ENCODE measurements at regions not wholly inside any gene's neighbourhood (a gene's known extent, or its start where the extent isn't known, plus 50 kb on each side); places are given as distances from the start of the nearest gene placed in this dataset.
"Not testable (repeated sequence)": the region's sequence is repeated elsewhere in the genome, so short reads cannot be mapped to it uniquely, and the experiment has no call there.

DNA sequence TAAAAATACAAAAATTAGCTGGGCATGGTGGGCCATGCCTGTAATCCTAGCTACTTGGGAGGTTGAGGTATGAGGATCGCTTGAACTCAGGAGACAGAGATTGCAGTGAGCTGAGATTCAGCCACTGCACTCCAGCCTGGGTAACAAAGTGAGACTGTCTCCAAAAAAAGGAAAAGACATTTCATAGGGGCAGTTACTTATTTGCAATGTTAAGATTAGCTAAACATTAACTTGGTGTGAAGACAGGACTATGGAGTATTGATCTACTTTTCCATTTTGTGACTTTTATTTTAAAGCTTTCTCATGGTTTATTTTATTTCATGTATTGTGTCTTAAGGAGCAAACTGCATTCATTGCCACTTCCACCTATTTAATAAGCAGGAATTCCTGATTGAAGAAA, 153.0 kb downstream of the UTRN start:
- no peak for DNase-seq

DNA sequence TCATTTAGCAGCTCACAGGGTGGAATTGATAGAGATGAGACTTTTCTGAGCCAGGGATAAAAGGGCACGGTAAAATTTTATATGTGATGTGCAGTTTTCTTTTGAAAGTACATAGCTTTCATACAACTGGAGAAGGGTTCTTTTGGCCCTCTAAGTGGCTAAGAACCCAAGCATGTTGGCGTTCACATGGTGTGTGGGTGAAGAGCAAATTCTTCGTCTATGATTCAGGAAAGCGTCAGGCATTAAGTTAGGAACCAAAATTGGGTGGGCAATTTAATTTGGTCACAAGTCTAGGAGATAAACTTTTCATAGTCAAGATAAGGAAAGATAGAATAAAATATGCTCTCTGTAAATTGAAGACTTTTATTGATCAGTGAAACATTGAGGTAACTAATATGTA, 153.9 kb downstream of the UTRN start:
- no peak for DNase-seq

DNA sequence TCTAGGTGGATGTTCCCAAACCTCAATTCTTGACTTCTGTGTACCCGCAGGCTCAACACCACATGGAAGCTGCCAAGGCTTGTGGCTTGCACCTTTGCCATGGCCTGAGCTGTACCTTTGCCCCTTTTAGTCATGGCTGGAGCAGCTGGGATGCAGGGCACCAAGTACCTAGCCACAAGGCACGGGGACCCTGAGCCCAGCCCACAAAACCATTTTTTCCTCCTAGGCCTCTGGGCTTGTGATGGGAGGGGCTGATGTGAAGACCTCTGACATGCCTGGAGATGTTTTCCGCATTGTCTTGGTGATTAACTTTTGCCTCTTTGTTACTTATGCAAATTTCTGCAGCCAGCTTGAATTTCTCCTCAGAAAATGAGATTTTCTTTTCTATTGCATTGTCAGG, 156.7 kb downstream of the UTRN start:
- not testable (repeated sequence) for DNase-seq

DNA sequence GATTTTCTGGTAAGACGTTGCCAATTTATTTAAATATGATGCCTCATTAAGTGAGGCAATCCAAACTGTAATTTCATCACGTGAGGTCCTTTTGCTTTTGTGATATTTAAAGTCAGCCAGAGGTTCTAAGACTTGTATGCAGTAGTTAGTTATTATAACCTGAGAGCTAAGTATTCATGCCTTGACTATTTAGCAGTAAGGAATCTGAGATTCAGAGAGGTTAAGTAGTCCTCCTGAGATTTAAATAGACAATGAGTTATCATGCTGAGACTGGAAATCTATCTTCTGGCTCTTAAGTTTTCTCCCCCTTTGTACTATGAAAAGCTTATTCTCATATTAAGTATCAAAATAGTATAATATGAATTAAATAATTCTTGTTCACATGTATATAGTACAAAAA, 158.0 kb downstream of the UTRN start:
- DNase-seq, result no peak

DNA sequence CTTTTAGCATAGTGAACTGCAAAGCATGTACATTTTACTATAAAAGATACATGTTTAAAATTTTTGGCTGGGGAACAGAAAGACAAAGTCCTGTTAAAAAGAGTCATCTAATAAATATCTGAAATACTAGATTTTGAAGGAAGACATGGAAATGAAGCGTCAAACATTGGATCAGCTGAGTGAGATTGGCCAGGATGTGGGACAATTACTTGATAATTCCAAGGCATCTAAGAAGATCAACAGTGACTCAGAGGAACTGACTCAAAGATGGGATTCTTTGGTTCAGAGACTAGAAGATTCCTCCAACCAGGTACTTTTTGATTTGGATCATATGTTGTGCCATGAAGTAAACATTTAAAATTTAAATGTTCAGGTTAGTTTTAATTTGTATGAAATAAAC, 162.3 kb downstream of the UTRN start:
- no peak for DNase-seq

DNA sequence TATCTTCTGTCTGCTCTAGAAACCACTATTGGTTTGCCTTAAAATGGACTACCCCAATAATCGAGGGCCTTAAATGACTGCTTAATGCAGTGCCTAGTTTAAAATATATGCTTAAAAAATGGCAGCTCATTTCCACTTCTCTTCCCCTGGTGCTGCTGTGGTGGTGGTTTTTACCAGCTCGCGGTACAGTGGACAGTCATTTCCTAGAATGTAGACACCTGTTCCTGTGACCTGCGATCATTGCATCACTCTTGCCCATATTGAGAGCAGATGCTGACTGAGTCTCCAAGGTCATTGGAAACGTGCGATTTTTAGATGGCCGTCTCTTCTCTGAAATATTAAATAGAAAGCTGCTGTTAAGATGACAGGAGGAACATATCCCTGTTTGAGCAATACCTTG, 164.1 kb downstream of the UTRN start:
- no peak for DNase-seq

DNA sequence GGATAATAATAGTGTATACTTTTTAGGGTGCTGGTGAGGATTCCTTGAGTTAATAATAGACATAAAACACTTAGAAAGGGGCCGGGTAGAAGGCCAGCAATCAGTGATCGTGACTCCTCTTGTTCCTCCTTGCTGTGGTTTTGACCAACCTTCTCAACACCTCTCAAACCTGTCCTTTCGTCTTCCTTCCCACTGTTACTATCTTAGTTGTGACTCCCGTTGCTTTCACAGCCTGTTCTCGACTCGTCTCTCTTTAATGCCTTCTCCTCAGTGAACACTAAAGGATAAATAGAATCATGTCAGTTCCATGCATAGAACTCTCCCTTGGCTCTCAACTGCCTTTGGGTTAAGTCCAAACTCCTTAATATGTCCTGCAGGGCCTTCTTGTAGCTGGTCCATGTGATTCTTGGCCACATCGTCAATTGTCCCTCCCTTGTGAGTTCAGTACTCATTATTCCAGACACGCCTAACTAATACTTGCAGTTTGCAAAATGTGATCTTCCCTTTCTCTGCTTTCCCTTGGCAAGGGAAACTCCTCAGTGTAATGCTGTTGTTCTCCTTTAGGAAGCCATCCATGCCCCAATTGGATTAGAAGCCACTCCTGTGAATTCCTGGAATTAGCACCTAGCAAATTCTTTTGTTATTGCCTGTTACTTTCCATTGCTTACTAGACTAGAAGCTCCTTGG, 164.9 kb downstream of the UTRN start:
- DNase-seq, result no peak

DNA sequence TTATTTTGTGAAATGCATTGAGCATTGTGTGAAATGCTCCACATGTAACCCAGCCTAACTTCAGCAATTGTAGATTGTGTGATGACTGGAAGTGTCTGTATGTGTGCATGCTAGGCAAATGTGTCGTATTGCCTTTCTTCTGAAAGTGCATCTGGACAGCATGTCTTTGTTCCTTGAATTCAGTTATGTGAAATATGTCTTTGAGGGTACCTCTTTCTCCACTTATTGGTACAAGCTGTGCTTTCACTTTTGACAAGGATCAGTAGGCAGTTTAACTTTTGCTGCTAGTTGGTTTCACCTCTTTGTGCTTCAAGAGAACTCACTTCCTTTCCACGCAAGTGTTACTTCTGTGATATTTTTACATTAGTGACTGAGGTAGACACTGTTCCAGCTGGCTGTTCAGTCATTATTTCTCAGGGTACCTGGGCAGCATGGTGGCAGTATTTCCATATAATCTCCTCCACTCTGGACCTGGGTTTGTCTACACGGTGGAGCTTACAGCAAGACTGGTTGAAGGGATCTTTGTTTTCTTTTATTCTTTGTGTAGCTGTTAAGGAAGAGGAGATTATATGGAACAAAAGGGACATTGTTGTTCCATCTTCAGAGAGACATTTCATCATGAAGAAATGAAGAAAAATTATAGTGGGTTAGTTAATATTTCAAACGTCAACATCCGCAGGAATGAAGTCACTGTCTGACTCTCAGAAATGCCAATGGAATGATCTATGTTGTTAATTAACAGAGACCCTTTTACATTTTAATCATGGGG, 175.4 kb downstream of the UTRN start:
- DNase-seq, result no peak

DNA sequence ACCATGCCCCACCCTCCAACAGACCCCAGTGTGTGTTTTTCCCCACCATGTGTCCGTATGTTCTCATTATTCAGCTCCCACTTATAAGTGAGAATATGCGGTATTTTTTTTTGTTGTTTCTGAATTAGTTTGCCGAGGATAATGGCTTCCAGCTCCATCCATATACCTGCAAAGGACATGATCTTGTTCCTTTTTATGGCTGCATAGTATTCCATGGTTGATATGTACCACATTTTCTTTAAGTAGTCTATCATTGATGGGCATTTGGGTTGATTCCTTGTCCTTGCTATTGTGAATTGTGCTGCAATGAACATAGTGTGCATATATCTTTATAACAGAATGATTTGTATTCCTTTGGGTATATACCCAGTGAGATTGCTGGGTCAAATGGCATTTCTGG, 176.9 kb downstream of the UTRN start:
- no peak for DNase-seq

DNA sequence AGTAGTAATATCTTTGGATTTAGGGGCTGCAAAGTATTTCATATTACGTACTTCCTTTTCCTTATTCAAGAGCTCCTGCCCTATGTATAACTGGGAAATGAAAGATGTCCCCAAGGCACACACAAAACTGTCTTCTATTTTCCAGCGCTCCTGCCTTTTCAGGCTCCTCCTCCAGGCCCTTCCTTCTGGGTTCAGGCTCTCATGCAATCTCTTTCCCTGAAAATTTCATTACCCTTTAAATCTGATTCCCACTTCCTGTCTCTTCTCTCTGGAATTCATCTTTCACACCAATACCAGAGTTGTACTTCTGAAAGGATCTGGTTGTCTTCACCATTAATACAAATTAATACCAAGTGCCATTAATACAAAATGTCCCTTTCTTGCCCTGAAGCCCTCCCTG, 181.6 kb downstream of the UTRN start:
- DNase-seq, result no peak

DNA sequence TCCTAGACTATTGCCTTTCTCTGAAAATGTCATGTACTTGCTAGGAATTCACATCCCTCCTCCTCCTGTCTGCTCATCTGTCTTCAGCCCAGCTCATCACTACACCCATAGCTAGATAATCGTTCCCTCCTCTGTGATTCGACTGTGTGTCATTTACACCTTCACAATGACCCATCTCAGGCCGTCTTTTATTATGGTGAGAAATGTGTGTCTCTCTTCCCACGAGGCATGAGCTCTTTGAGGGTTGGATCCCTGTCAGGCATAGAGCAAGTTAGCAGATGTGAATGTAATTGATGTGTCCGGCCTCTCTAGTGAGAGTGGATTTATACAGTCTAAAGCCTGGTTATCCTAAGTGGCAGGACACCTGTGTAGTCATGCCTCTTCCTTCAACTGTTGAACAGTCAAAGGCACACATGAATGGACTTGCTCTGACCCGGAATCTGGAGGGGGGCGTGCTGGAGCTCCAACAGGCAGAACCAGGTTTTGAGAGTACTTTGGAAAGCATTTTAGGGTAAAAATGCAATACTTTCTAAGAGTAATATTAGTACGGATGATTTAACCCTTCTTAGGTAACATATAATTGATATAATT, 182.1 kb downstream of the UTRN start:
- no peak for DNase-seq

DNA sequence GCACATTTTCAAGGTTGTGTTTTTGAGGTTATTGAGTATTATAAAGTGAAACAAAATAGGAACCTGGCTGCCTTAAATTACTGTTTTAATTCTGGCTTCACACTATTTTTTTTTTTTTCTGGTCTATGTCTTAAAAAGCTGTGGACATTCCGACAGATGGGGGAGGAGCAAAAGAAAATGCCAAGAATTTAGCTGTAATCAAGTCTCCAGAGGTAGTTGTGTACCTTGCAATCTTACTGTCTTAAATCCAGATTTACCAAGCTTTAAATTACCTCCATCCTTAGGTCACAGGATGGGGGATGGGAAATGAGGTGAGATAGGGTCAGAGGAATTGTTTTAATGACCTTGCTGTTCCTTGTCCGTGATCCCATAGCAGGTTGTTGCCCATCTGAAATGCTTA, 182.8 kb downstream of the UTRN start:
- no peak for DNase-seq

DNA sequence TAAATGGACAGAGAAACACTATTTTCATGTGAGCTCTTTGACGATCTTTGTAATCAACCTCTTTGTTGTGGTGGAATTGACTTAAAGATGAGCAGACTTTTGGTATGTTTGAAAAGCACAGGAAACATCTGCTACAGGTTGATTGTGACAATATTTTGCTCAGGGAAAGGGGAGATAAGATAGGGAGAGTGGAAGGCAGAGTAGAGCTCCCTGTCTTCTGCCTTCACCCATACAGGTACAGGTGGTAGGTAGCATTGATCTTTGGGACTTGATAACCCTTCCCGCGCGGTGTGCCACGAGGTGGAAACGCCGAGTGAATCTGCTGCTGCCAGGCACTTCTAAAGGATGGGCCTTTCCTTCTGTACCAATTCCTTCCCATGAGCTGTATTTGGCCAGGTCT, 183.6 kb downstream of the UTRN start:
- DNase-seq, result no peak

DNA sequence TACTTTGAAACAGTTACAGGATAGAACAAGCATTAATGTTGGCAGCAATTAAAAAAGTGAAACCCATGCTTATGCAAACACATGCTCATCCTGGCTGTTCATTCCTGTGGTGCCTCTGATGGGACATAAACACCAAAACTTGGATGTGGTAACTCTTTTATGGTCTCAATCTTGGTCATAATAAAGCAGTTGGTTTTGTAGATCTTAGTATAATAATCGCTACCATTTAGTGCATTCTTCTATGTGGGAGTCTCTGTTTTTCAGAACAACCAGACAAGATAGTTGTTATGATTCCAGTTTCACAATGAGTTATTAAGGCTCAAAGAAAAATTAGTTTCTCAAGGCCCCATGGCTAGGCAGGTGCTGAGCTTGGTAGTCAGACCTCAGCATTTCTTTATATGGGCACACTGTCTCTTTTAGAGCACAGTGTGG, 184.0 kb downstream of the UTRN start:
- DNase-seq, result no peak

DNA sequence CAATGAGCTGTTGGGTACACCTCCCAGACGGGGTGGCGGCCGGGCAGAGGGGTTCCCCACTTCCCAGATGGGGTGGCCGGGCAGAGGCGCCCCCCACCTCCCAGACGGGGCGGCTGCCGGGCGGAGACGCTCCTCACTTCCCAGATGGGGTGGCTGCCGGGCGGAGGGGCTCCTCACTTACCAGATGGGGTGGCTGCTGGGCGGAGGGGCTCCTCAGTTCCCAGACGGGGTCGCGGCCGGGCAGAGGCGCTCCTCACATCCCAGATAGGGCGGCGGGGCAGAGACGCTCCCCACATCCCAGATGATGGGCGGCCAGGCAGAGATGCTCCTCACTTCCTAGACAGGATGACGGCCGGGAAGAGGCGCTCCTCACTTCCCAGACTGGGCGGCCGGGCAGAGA, 185.1 kb downstream of the UTRN start:
- DNase-seq, result not testable (repeated sequence)

DNA sequence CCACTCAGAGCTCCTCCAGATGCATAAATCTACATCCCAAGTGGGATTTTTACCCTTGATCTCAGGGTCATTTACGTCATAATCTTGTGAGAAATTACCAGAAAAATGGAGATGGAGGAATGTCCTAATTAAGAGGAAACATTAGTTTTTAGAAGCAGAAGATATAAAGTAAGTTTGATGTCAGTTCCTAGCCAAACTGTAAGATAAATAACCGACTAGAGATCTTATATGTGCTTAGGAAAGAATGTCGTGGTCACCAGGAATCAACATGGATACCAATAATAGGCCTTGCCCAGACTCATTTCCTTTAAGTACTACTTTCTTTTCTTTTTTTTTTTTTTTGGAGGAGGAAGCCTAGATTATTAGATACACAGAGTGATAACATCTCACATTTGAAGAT, 186.9 kb downstream of the UTRN start:
- no peak for DNase-seq

DNA sequence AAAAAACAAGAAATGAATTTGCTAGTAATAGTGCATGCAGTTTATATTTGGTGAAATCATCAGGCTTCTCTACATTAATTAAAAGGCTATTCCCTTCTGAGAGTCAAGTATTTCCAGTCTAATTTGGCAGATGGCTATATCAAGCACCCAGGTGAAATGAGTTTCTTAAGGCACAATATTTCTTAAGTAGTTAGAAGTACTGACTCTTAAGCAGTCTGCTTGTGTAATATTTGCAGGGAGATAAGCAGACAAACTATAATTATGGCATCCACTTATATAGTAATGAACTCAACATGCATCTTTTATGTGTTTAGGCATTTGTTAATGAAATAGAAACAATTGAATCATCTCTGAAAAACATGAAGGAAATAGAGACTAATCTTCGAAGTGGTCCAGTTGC, 189.2 kb downstream of the UTRN start:
- no peak for DNase-seq

DNA sequence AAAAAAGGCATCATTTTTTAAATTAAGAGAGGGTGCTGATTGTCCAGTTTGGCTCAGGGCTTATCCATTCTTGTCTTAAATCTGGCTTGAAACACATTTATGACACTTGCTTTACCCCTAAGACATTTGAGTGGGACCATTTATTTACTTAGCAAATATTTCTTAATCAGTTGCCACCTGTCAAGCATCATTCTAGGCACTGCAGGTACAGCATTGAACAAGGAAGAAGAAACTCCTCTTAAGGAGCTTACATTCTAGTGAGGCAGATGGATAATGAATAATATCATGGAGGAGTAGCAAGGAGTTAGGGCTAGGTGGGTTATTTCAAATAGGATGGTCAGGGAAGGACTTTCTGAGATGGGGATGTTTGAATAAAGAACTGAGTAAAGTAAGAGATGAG, 189.8 kb downstream of the UTRN start:
- no peak for DNase-seq

DNA sequence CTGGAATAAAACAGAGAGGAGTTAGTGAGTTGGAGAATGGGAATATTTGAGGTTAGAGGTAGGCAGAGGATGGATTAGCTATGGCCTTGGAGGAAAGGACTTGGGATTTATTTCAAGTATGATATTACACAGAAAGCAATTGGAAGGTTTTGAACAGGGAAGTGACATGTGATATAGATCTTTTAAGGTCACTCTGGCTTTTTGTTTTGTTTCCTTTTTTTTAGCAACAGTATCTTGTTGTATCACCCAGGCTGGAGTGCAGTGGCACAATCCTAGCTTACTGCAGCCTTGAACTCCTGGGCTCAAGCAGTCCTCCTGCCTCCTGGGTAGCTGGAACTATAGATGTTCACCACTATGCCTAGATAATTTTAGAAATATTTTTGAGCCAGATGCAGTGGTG, 190.3 kb downstream of the UTRN start:
- DNase-seq, result no peak

DNA sequence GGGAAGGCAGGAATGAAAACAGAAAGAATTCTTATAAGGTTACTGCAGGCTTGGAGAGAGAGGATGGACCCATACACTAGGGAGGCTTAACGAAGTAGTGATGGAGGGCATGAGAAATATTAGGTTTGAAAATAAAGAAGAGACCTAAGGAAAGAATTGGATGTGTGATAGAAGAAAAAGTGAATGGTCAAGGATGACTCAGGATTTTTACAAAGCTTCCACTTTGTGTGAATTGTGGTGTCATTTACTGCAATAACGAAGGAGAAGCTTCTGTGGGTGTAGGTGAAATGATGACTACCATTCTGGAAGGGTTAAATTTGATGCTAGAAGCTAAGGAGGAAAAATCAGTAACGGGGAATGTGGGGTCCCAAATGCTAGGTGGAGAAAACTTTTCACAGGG, 191.2 kb downstream of the UTRN start:
- DNase-seq, result no peak

DNA sequence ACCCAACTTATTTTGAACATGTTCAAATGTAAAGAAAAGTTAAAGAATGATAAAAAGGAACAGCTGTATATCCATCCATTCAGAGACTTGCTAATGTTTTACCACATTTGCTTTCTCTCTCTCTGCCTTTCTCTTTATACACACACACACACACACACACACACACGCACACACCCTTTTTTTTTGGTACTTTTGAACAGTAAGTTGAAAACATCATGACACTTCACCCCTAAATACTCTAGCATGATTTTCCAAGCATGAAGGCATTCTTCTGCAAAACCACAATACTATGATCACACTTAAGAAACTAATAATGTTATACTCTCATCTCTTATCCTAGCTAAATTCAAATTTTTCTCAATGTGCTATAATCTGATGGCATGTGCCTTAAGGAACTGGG, 192.3 kb downstream of the UTRN start:
- DNase-seq, result no peak

DNA sequence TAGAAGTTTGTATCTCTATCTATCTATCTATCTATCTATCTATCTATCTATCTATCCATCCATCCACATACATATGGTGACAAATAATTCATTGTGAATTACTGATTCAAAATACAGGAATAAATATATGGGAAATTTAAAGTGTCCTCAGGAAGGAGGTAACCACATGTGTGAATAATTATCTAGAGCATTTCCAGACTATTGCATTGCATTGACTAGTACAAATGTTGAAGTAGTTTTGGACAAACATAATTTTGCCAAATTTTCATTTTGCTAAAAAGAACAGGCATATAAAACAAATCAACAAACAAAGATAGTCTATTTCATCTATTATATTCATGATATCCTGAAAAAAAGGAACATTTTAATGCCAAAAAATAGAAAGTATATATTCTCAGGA, 192.7 kb downstream of the UTRN start:
- no peak for DNase-seq

DNA sequence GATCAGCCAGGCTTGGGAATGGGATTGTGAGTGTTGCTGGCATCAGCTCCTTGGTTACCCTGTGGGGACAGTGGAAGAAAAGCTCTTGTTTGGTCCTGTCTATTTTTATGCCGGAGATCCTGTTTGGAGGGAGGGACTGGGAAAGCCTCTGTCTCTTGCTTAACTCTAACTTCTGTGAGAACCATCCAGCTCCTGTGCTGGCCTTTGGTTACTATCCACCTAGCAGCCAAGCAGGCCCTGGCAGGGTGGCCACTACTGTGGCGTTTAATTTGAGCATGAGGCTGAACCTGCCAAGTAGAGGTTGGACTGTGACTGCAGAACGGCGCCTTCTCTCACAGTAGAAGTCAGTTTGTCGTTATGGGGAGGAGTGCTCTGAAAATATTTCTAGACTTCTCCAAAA, 193.3 kb downstream of the UTRN start:
- no peak for DNase-seq

DNA sequence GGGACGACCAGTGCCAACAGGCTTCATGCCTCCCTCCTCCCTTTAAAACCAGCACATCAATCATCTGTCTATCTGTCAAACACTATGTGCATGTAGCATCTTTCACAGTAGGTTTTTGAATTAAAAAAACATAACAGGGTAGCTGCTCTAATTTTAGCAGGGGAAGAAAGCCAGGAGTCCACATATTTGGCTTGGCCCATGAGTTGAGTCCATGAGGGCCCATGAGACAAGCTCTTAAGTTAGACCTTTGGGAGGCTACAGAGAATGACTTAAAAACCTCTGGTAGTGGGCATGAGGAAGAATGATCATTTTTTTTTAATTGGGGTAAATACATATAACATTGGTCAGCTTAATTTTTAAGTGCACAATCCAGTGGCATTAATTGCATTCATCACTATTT, 194.9 kb downstream of the UTRN start:
- DNase-seq, result no peak

DNA sequence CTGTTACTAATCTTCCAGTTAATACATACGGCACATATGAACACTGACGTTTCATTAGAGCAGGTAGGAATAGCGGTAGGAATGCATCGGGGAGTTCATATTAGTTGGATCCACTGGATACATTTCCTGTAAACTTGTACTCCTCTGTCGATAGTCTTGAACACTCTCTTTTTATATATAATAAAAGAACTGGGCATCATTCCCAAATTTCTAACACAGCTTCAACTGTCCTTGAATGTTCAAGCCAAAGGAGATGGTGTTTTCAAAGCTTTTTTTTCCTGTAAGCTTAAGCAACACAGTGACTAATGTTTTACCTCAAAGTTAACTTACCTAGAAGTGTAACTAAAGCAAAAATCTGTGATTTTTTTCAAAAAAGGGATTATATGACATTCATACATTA, 195.3 kb downstream of the UTRN start:
- DNase-seq, result no peak
